HG03280 (cell line): ENCODE measurements at regions not wholly inside any gene's neighbourhood (a gene's known extent, or its start where the extent isn't known, plus 50 kb on each side); places are given as distances from the start of the nearest gene placed in this dataset.
"Not testable (repeated sequence)": the region's sequence is repeated elsewhere in the genome, so short reads cannot be mapped to it uniquely, and the experiment has no call there.

Source experiments
- ATAC-seq: cut with Tn5 transposase; IDR thresholded peaks from one replicate; pipeline ENCODE4 v1.9.1; 2021; ENCODE audit warnings: mild to moderate bottlenecking, moderate library complexity; ENCODE audit not compliant: unreplicated experiment

GRCh38 chr6:4510317-4510716 is 265.9 kb upstream of the CDYL start:
- ATAC-seq = no peak

GRCh38 chr6:4509506-4509905 is 266.7 kb upstream of the CDYL start:
- no peak for ATAC-seq

- no peak for ATAC-seq
Observed at GRCh38 chr6:4506792-4507191, 269.4 kb upstream of the CDYL start.

GRCh38 chr6:4506223-4506622 is 270.0 kb upstream of the CDYL start:
- no peak for ATAC-seq

GRCh38 chr6:4504700-4505099 is 271.5 kb upstream of the CDYL start:
- no peak for ATAC-seq

GRCh38 chr6:4503700-4504099 is 272.5 kb upstream of the CDYL start:
- no peak for ATAC-seq

- no peak for ATAC-seq
Observed at GRCh38 chr6:4496284-4496683, 279.9 kb upstream of the CDYL start.

- ATAC-seq = no peak
Observed at GRCh38 chr6:4491501-4492260, 284.5 kb upstream of the CDYL start.

GRCh38 chr6:4489538-4489937 is 286.7 kb upstream of the CDYL start:
- no peak for ATAC-seq

GRCh38 chr6:4488389-4488788 is 287.8 kb upstream of the CDYL start:
- no peak for ATAC-seq

GRCh38 chr6:4487538-4487937 is 288.7 kb upstream of the CDYL start:
- no peak for ATAC-seq

- ATAC-seq = no peak
Observed at GRCh38 chr6:4486568-4487315, 289.5 kb upstream of the CDYL start.

- no peak for ATAC-seq
Observed at GRCh38 chr6:4485735-4486134, 290.5 kb upstream of the CDYL start.

GRCh38 chr6:4482461-4482860 is 293.7 kb upstream of the CDYL start:
- no peak for ATAC-seq

GRCh38 chr6:4480788-4481735 is 295.1 kb upstream of the CDYL start:
- no peak for ATAC-seq

- no peak for ATAC-seq
Observed at GRCh38 chr6:4478098-4478497, 298.1 kb upstream of the CDYL start.

- ATAC-seq = no peak
Observed at GRCh38 chr6:4474810-4475209, 301.4 kb upstream of the CDYL start.

GRCh38 chr6:4472969-4473642 is 303.1 kb upstream of the CDYL start:
- ATAC-seq = no peak

GRCh38 chr6:4472222-4472621 is 304.0 kb upstream of the CDYL start:
- no peak for ATAC-seq

GRCh38 chr6:4471515-4471914 is 304.7 kb upstream of the CDYL start:
- ATAC-seq = not testable (repeated sequence)

- ATAC-seq = no peak
Observed at GRCh38 chr6:4470698-4471210, 305.4 kb upstream of the CDYL start.
